ENCODE measurements at regions not wholly inside any gene's neighbourhood (a gene's known extent, or its start where the extent isn't known, plus 50 kb on each side); places are given as distances from the start of the nearest gene placed in this dataset.

- H3K27ac Mint-ChIP-seq: no peak overlapping the region
- no peaks in the 10 kb centered on the region for H3K36me3 Mint-ChIP-seq
- H3K27me3 Mint-ChIP-seq: peaks cover 18 to 37% (median 25%) of the 10 kb centered on the region in 5 donors
- no peaks in the 10 kb centered on the region for H3K4me1 Mint-ChIP-seq
- ATAC-seq (no peak), DNase-seq (no peak)
- POLR2A ChIA-PET: no interaction called here
- no peaks in the 10 kb centered on the region for H3K9me3 Mint-ChIP-seq
- no peak overlapping the region for H3K4me3 Mint-ChIP-seq
These were observed 88.9 kb upstream of the CYP1B1 start for GRCh38 chr2:38164881-38165280.

- ATAC-seq (no peak), DNase-seq (no peak)
- no peak overlapping the region for H3K4me3 Mint-ChIP-seq
- no peaks in the 10 kb centered on the region for H3K4me1 Mint-ChIP-seq
- peaks cover 11 to 24% (median 21%) of the 10 kb centered on the region in 5 donors for H3K27me3 Mint-ChIP-seq
- no peaks in the 10 kb centered on the region for H3K36me3 Mint-ChIP-seq
- POLR2A ChIA-PET: no interaction called here
- H3K27ac Mint-ChIP-seq: no peak overlapping the region
- H3K9me3 Mint-ChIP-seq: no peaks in the 10 kb centered on the region
These were observed 87.6 kb upstream of the CYP1B1 start for GRCh38 chr2:38163579-38163978.

DNA sequence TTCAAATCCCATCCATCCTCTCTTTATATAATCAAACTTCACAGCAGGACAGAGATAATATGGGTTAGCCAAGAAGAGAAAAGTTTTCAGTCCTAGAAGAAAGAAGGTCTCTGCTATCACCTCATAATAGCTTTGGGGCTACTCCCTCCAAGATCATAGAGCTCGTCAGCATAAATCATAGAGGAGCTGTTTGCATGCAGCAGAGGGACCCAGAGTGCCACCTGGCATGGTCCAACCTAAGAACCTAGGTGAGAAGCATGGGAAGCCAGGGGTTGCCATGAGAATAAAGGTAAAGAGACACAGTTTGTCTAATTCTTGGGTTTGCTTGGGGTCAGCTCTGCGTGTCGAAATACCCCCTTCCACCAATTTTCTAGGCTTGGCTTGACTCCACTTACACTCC is 87.1 kb upstream of the CYP1B1 start:
- Mint-ChIP-seq H3K36me3 (no peaks in the 10 kb centered on the region), H3K4me1 (no peaks in the 10 kb centered on the region), H3K4me3 (no peak overlapping the region), H3K27ac (no peak overlapping the region), H3K9me3 (no peaks in the 10 kb centered on the region), H3K27me3 (peaks cover 11 to 21% (median 17%) of the 10 kb centered on the region in 5 donors)
- DNase-seq: no peak
- no peak for ATAC-seq
- POLR2A ChIA-PET: no interaction called here

GRCh38 chr2:38160516-38160915 is 84.6 kb upstream of the CYP1B1 start:
- no peak for ATAC-seq

DNA sequence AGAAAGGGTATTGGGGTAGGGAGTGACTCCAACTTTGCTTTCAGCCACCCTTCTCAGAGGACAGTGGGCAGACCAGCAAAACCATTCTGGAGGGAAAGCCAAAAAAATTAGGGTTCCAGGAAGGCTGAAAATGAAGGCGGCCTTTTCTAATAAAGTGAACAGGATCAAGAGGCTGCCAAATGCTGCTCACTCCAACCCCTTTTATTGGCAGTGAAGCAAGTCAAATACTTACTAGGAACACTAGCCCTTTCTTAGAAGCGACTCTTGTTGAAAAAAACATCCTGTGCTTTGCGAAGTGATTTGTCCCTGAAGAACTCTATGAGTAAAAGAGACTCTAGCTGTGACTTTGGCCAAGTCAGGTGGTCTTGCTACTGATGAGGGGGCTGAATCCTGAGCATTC is 83.6 kb upstream of the CYP1B1 start:
- Mint-ChIP-seq H3K27me3 (peaks cover 10 to 18% (median 11%) of the 10 kb centered on the region in 5 donors), H3K4me1 (no peaks in the 10 kb centered on the region), H3K27ac (no peak overlapping the region), H3K36me3 (no peaks in the 10 kb centered on the region), H3K4me3 (no peak overlapping the region), H3K9me3 (no peaks in the 10 kb centered on the region)
- DNase-seq: no peak
- ATAC-seq: no peak
- POLR2A ChIA-PET: no interaction called here

More at GRCh38 chr2:38160516-38160915, 84.6 kb upstream of the CYP1B1 start:
- Mint-ChIP-seq H3K4me3 (no peak overlapping the region), H3K4me1 (no peaks in the 10 kb centered on the region), H3K27ac (no peak overlapping the region), H3K36me3 (no peaks in the 10 kb centered on the region), H3K9me3 (no peaks in the 10 kb centered on the region), H3K27me3 (peaks cover 9 to 21% (median 18%) of the 10 kb centered on the region in 5 donors)
- DNase-seq: no peak
- POLR2A ChIA-PET: no interaction called here

GRCh38 chr2:38159191-38159590 is 83.2 kb upstream of the CYP1B1 start:
- ATAC-seq: no peak
- POLR2A ChIA-PET: no interaction called here
- peaks cover 10 to 17% (median 11%) of the 10 kb centered on the region in 5 donors for H3K27me3 Mint-ChIP-seq
- H3K9me3 Mint-ChIP-seq: no peaks in the 10 kb centered on the region
- H3K4me3 Mint-ChIP-seq: no peak overlapping the region
- H3K4me1 Mint-ChIP-seq: no peaks in the 10 kb centered on the region
- DNase-seq: no peak
- no peak overlapping the region for H3K27ac Mint-ChIP-seq
- no peaks in the 10 kb centered on the region for H3K36me3 Mint-ChIP-seq

- Mint-ChIP-seq H3K36me3 (no peaks in the 10 kb centered on the region), H3K4me1 (no peaks in the 10 kb centered on the region), H3K4me3 (no peak overlapping the region), H3K27me3 (peaks cover 10 to 24% (median 11%) of the 10 kb centered on the region in 5 donors), H3K27ac (no peak overlapping the region), H3K9me3 (no peaks in the 10 kb centered on the region)
- POLR2A ChIA-PET: no interaction called here
- ATAC-seq (no peak), DNase-seq (no peak)
These were observed 82.6 kb upstream of the CYP1B1 start for GRCh38 chr2:38158378-38159118.

GRCh38 chr2:38156436-38156835 is 80.5 kb upstream of the CYP1B1 start:
- DNase-seq: no peak
- no peak for ATAC-seq
- POLR2A ChIA-PET: no interaction called here
- Mint-ChIP-seq H3K4me1 (no peaks in the 10 kb centered on the region), H3K9me3 (no peaks in the 10 kb centered on the region), H3K36me3 (no peaks in the 10 kb centered on the region), H3K27ac (no peak overlapping the region), H3K27me3 (peaks cover 0 to 24% (median 8%) of the 10 kb centered on the region in 5 donors), H3K4me3 (no peak overlapping the region)

DNA sequence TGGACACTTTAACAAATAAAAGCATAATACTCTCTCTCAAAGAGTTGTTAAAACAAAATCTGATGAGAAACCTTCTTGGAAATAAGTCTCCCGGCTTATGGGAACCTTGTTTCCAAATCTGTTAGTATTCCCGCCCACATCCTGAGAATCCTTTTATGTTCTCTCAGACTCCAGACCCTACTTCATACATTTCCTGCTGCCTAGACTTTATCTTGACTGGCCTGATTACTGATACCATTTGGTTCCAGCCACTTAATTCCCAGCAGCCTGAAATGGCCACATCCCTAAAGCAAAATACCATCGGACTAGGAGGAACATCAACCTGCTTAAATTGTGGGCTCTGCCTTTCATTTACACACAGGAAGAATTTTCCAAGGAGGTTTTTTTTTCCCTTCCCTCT is 79.1 kb upstream of the CYP1B1 start:
- DNase-seq: no peak
- no peaks in the 10 kb centered on the region for H3K9me3 Mint-ChIP-seq
- no peak overlapping the region for H3K4me3 Mint-ChIP-seq
- H3K27ac Mint-ChIP-seq: no peak overlapping the region
- no peaks in the 10 kb centered on the region for H3K4me1 Mint-ChIP-seq
- peaks cover 0 to 24% (median 7%) of the 10 kb centered on the region in 5 donors for H3K27me3 Mint-ChIP-seq
- no peak for ATAC-seq
- POLR2A ChIA-PET: no interaction called here
- no peaks in the 10 kb centered on the region for H3K36me3 Mint-ChIP-seq

DNA sequence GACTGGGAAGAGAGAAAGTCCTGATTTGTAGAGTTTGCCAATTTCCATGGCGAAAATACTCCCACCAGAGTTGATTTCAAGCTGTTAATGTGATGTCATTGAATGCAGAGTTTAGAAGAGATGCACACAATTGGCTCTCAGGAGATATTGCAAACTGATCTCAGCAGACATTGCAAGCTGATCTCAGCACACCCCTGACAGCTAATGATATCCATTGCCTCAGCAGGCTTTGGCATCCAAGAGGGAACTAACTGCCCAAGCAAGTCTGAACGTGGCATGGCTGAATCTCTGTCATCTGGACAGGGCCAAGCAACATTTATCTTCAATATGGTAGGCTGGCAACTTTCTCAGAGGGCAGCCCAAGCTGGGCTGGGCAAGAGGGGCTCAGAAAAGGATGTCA is 78.4 kb upstream of the CYP1B1 start:
- Mint-ChIP-seq H3K36me3 (no peaks in the 10 kb centered on the region), H3K9me3 (no peaks in the 10 kb centered on the region), H3K4me3 (no peak overlapping the region), H3K27ac (no peak overlapping the region), H3K27me3 (peaks cover 0 to 21% (median 7%) of the 10 kb centered on the region in 5 donors), H3K4me1 (no peaks in the 10 kb centered on the region)
- DNase-seq (no peak), ATAC-seq (no peak)
- POLR2A ChIA-PET: no interaction called here

GRCh38 chr2:38153476-38154135 is 77.7 kb upstream of the CYP1B1 start:
- POLR2A ChIA-PET: no interaction called here
- no peak overlapping the region for H3K27ac Mint-ChIP-seq
- H3K9me3 Mint-ChIP-seq: no peaks in the 10 kb centered on the region
- H3K36me3 Mint-ChIP-seq: no peaks in the 10 kb centered on the region
- peaks cover 0 to 19% (median 7%) of the 10 kb centered on the region in 5 donors for H3K27me3 Mint-ChIP-seq
- H3K4me1 Mint-ChIP-seq: no peaks in the 10 kb centered on the region
- ATAC-seq (no peak), DNase-seq (no peak)
- no peak overlapping the region for H3K4me3 Mint-ChIP-seq

DNA sequence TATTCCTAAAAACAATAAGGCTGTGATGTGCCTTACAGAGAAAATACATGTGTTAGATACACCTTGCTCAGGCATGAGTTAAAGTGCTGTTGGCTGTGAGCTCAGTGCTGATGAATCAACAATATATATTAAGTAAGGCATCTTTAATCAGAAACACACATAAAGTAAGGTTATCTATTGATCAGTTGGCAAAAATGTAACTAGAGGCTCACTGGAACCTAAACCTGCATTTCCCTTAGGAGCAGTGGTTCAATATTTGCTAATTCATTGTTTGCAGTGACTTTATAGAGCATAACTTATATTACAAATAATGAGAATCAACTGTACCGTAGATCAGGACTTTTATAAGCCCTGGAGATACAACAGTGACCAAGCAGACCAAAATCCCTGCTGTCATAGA is 77.0 kb upstream of the CYP1B1 start:
- Mint-ChIP-seq H3K4me1 (no peaks in the 10 kb centered on the region), H3K9me3 (no peaks in the 10 kb centered on the region), H3K36me3 (no peaks in the 10 kb centered on the region), H3K27me3 (peaks cover 0 to 19% (median 7%) of the 10 kb centered on the region in 5 donors), H3K27ac (no peak overlapping the region), H3K4me3 (no peak overlapping the region)
- ATAC-seq (no peak), DNase-seq (no peak)
- POLR2A ChIA-PET: no interaction called here

DNA sequence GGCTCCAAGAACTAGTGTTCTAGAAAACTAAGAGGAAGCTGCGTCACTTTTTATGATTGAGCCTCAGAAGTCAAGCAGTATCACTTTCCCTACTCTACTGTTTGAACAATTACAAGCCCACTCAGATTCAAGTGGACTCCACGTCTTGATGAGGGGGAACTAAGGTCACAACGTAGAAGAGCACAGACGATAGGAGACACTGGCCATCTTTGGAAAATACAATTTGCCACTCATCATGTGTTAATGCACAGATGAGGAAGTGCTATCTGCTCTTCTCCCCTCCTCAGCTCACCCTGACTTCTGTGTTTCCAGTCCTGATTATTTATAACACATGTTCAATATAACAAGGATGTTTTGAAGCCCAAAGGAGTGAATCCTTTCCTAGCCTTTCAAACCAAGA is 76.1 kb upstream of the CYP1B1 start:
- no peak for ATAC-seq
- Mint-ChIP-seq H3K27ac (no peak overlapping the region), H3K4me1 (peaks cover 0 to 2% (median 0%) of the 10 kb centered on the region in 4 donors), H3K4me3 (no peak overlapping the region), H3K36me3 (peaks cover 0 to 9% (median 0%) of the 10 kb centered on the region in 3 donors), H3K9me3 (peaks cover 0 to 2% (median 0%) of the 10 kb centered on the region in 9 donors), H3K27me3 (peaks cover 0 to 19% (median 7%) of the 10 kb centered on the region in 5 donors)
- POLR2A ChIA-PET: no interaction called here
- no peak for DNase-seq

Measured in naive thymus-derived CD8-positive, alpha-beta T cell (primary cell).